ENCODE measurements at regions not wholly inside any gene's neighbourhood (a gene's known extent, or its start where the extent isn't known, plus 50 kb on each side); places are given as distances from the start of the nearest gene placed in this dataset.

DNA sequence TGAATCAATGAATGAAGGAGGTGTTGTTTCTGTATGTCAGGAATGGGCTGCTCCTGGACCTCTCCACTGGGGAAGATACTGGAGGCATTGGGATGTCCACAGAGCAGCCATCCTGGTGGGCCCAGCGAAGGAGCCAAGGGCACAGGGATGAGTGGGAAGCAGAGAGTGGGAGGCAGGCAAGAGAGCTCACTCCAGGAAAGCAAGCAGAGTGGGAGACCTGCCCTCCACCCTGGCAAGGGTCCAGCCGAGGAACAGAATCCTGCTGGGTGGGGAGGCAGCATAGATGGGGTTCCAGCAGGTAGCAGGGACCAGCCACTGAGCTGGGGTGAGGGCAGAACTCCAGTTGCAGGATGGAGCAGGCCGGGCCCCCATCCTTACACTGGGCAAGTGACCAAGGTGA lies 71.9 kb upstream of the AMZ2 start:
- Mint-ChIP-seq H3K4me1 (ENCODE audit: low read depth) (peaks cover 34% of the 10 kb centered on the region), H3K9me3 (ENCODE audit: insufficient read depth) (peaks cover 4% of the 10 kb centered on the region), H3K27me3 (ENCODE audit: low read depth) (no peaks in the 10 kb centered on the region), H3K4me3 (no peak overlapping the region), H3K27ac (peak overlapping the region; percentile 24), H3K36me3 (ENCODE audit: low read depth) (peaks cover 3% of the 10 kb centered on the region)
- DNase-seq, result no peak
- ChIA-PET POLR2A (interaction anchor here (0.6 to 1.0 kb wide), 2 partner anchors 29 to 262 kb away, joined by 3 read pairs; no protein-coding TSS in a partner anchor), CTCF (interaction anchor here (1.7 to 3.3 kb wide), 3 partner anchors 24 to 290 kb away, joined by 4 to 27 read pairs (median 13); no protein-coding TSS in a partner anchor)
- no peak for ATAC-seq

DNA sequence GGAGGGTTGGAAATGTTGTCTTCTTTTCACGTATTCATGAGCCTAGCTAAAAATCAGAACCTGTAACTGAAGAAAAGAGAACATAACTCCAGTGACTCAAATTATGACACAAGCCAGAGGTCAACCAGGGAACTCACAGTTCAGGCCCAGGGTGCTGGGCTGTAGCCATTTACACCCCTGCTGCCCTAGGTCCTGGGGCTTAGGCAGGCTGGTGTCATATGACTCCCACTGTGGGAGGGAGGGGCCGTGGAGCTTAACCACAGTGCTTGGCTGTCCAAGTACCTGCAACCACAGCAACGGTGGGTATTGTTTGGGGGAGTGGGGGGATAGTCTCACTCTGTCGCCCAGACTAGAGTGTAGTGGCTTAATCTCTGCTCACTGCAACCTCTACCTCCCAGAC lies 71.1 kb upstream of the AMZ2 start:
- POLR2A ChIA-PET, result interaction anchor here (1.0 kb wide), 1 partner anchor 261 kb away, joined by 3 read pairs; no protein-coding TSS in a partner anchor

DNA sequence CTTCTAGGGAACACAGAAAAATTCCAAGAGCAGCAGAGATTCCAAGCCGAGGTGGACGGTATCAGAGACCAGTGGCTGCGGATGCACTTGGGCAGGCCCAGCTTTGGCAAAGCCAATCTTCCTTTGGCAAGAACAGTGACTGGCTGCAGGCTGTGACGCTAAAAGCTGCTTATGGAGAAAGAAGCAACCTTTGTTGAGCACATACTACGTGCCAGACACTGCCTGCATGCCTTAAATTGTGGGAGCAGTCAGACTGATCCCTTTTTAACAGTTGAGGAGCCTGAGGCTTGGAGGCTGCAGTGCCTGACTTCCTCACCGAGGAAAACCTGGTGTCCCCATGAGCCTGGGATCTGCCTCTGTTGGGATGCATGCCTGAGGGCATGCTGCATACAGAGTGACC lies 69.0 kb upstream of the AMZ2 start:
- peaks cover 54% of the 10 kb centered on the region for H3K4me1 Mint-ChIP-seq (ENCODE audit: low read depth)
- ATAC-seq (no peak), DNase-seq (peak; percentile 18)
- no peak overlapping the region for H3K4me3 Mint-ChIP-seq
- H3K36me3 Mint-ChIP-seq (ENCODE audit: low read depth), result peaks cover 3% of the 10 kb centered on the region
- no peaks in the 10 kb centered on the region for H3K27me3 Mint-ChIP-seq (ENCODE audit: low read depth)
- H3K27ac Mint-ChIP-seq, result no peak overlapping the region
- POLR2A ChIA-PET, result no interaction called here
- peaks cover 4% of the 10 kb centered on the region for H3K9me3 Mint-ChIP-seq (ENCODE audit: insufficient read depth)
- CTCF ChIA-PET, result interaction anchor here (3.3 kb wide), 1 partner anchor 21 kb away, joined by 27 read pairs; no protein-coding TSS in a partner anchor

More for the DNA sequence above, 71.1 kb upstream of the AMZ2 start:
- ATAC-seq (no peak), DNase-seq (peak; percentile 22)
- Mint-ChIP-seq H3K36me3 (ENCODE audit: low read depth) (peaks cover 3% of the 10 kb centered on the region), H3K27me3 (ENCODE audit: low read depth) (no peaks in the 10 kb centered on the region), H3K4me1 (ENCODE audit: low read depth) (peaks cover 41% of the 10 kb centered on the region), H3K9me3 (ENCODE audit: insufficient read depth) (peaks cover 4% of the 10 kb centered on the region), H3K4me3 (no peak overlapping the region), H3K27ac (no peak overlapping the region)
- CTCF ChIA-PET, result interaction anchor here (1.7 to 3.3 kb wide), 3 partner anchors 24 to 289 kb away, joined by 4 to 27 read pairs (median 13); no protein-coding TSS in a partner anchor

DNA sequence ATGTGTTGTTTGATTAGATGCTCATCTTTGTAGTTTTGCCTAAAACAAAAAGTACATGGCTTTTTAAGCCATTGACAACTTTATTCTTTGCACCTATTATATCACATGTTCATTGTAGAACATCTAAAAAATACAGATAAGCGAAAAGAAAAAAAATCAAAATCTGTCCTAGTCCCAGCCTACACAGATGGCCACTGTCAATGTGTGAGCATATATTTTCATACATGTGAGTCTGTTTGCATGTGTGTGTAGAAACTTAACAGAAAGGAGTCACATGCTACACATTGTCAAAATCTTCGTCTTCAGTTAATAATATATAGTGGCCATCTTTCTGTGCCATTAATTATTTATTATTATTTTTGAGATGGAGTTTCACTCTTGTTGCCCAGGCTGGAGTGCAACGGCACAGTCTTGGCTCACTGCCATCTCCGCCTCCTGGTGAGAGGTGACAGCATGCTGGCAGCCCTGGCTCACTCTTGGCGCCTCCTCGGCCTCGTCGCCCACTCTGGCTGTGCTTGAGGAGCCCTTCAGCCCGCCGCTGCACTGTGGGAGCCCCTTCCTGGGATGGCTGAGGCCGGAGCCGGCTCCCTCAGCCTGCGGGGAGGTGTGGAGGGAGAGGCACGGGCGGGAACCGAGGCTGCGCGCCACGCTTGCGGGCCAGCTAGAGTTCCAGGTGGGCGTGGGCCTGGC lies 68.5 kb upstream of the AMZ2 start:
- ATAC-seq (no peak), DNase-seq (peak; percentile 17)
- no peak overlapping the region for H3K4me3 Mint-ChIP-seq
- H3K27ac Mint-ChIP-seq, result no peak overlapping the region
- ChIA-PET POLR2A (interaction anchor here (0.9 to 3.7 kb wide), 3 partner anchors 11 to 26 kb away, joined by 3 to 21 read pairs (median 11); no protein-coding TSS in a partner anchor), CTCF (interaction anchor here (0.7 to 2.7 kb wide), 3 partner anchors 21 to 113 kb away, joined by 3 to 32 read pairs (median 20); no protein-coding TSS in a partner anchor)
- peaks cover 3% of the 10 kb centered on the region for H3K36me3 Mint-ChIP-seq (ENCODE audit: low read depth)
- H3K4me1 Mint-ChIP-seq (ENCODE audit: low read depth), result peaks cover 59% of the 10 kb centered on the region
- no peaks in the 10 kb centered on the region for H3K27me3 Mint-ChIP-seq (ENCODE audit: low read depth)
- peaks cover 4% of the 10 kb centered on the region for H3K9me3 Mint-ChIP-seq (ENCODE audit: insufficient read depth)

DNA sequence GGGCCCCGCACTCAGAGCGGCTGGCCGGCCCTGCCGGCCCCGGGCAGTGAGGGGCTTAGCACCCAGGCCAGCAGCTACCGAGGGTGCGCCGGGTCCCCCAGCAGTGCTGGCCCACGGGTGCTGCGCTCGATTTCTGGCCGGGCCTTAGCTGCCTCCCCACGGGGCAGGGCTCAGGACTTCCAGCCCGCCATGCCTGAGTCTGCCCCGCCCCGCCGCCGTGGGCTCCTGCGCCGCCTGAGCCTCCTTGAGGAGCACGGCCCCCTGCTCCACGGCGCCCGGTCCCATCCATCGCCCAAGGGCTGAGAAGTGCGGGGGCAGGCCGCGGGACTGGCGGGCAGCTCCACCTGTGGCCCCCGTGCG lies 67.9 kb upstream of the AMZ2 start:
- H3K36me3 Mint-ChIP-seq (ENCODE audit: low read depth), result peaks cover 4% of the 10 kb centered on the region
- no peak for DNase-seq
- ChIA-PET CTCF (interaction anchor here (0.7 to 5.5 kb wide), 11 partner anchors 7 to 285 kb away, joined by 3 to 32 read pairs (median 5); partner anchors contain the start of genes AMZ2 and WIPI1), POLR2A (interaction anchor here (0.9 to 3.7 kb wide), 4 partner anchors 12 to 26 kb away, joined by 3 to 21 read pairs (median 10); no protein-coding TSS in a partner anchor)
- peaks cover 4% of the 10 kb centered on the region for H3K9me3 Mint-ChIP-seq (ENCODE audit: insufficient read depth)
- H3K27ac Mint-ChIP-seq, result no peak overlapping the region
- H3K27me3 Mint-ChIP-seq (ENCODE audit: low read depth), result no peaks in the 10 kb centered on the region
- H3K4me1 Mint-ChIP-seq (ENCODE audit: low read depth), result peaks cover 64% of the 10 kb centered on the region
- no peak for ATAC-seq
- no peak overlapping the region for H3K4me3 Mint-ChIP-seq

DNA sequence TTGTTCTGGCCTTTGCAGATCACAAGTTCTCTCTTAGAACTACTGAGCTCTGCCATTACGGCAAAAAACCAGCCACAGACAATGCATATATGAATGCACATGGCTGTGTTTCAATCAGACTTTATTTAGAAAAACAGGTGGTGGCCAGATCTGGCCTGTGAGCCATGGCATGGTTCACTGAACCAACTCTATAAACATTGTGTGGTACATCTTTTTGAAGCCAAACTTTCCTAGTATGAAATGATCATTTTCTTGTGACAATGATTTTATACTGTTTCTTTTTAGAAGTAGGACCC lies 65.9 kb upstream of the AMZ2 start:
- Mint-ChIP-seq H3K4me3 (peak overlapping the region; percentile 80), H3K4me1 (ENCODE audit: low read depth) (peaks cover 61% of the 10 kb centered on the region), H3K9me3 (ENCODE audit: insufficient read depth) (peaks cover 4% of the 10 kb centered on the region), H3K27ac (peak overlapping the region; percentile 30), H3K36me3 (ENCODE audit: low read depth) (peaks cover 6% of the 10 kb centered on the region), H3K27me3 (ENCODE audit: low read depth) (no peaks in the 10 kb centered on the region)
- POLR2A ChIA-PET, result interaction anchor here (1.4 to 3.7 kb wide), 3 partner anchors 14 to 66 kb away, joined by 6 to 21 read pairs (median 9); partner anchors contain the start of gene AMZ2
- ATAC-seq (no peak), DNase-seq (peak; percentile 24)
- CTCF ChIA-PET, result interaction anchor here (0.8 to 5.5 kb wide), 7 partner anchors 9 to 276 kb away, joined by 3 to 32 read pairs (median 10); partner anchors contain the start of gene WIPI1

DNA sequence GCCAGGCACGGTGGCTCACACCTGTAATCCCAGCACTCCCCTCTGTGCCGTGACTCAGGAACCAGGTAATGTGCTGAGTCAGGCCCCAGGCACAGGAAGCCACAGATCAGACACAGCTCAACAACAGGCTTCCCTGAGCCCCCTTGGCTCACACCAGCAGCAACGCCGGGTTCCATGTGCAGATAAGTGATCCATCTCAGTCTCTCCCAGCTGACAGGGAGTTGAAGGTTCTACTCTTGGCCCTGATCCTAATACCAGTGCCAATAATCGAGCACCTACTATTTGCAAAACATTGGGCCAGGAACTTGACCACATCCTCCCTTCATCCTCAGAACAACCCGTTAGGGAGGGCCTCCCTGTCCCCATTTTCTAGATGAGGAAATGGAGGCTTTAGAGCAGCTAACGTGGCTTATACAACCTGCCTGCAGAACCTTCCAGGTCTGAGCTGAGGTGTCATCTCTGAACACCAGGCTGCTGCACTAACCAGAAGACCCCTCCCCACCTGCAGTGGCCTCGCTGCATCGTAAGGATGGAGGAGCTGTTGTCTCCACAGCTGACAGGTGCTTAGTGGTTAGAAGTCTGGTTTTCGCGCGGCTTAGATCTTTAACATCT lies 64.8 kb upstream of the AMZ2 start:
- Mint-ChIP-seq H3K4me3 (peak overlapping the region; percentile 80), H3K27ac (peak overlapping the region; percentile 81), H3K27me3 (ENCODE audit: low read depth) (no peaks in the 10 kb centered on the region), H3K9me3 (ENCODE audit: insufficient read depth) (peaks cover 4% of the 10 kb centered on the region), H3K4me1 (ENCODE audit: low read depth) (peaks cover 59% of the 10 kb centered on the region), H3K36me3 (ENCODE audit: low read depth) (peaks cover 6% of the 10 kb centered on the region)
- ATAC-seq (peak; percentile 50), DNase-seq (peak; percentile 76)
- CTCF ChIA-PET, result interaction anchor here (0.9 to 6.2 kb wide), 6 partner anchors 10 to 147 kb away, joined by 3 to 82 read pairs (median 6); no protein-coding TSS in a partner anchor
- POLR2A ChIA-PET, result interaction anchor here (1.5 to 3.7 kb wide), 4 partner anchors 15 to 65 kb away, joined by 5 to 21 read pairs (median 10); partner anchors contain the start of gene AMZ2

DNA sequence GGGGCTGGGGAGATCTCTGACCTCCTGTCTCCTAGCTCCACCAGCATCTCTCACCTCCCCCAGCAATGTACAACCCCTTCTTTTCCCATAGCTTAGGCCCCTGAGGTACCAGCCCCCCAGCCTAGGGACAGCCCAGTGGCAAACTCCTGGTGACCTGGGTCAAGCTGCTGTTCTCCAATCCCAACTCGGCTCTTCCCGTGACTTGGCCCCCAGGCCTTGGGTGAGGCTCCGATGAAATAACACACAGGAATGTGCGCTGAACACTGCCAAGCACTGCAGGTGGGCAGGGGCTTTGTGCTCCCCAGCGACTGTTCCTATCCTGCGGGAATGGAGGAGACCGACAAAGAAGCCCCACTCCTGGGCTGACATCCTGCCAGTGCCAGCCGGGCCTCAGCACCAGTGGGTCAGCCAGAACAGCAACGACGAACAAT lies 63.7 kb upstream of the AMZ2 start:
- peak overlapping the region; percentile 54 for H3K4me3 Mint-ChIP-seq
- H3K4me1 Mint-ChIP-seq (ENCODE audit: low read depth), result peaks cover 58% of the 10 kb centered on the region
- POLR2A ChIA-PET, result interaction anchor here (1.3 to 2.7 kb wide), 4 partner anchors 16 to 107 kb away, joined by 4 to 10 read pairs (median 7); partner anchors contain the start of genes AMZ2, ARSG and SLC16A6
- peak overlapping the region; percentile 81 for H3K27ac Mint-ChIP-seq
- peaks cover 6% of the 10 kb centered on the region for H3K36me3 Mint-ChIP-seq (ENCODE audit: low read depth)
- CTCF ChIA-PET, result interaction anchor here (0.6 to 6.2 kb wide), 6 partner anchors 11 to 251 kb away, joined by 3 to 82 read pairs (median 4); no protein-coding TSS in a partner anchor
- H3K27me3 Mint-ChIP-seq (ENCODE audit: low read depth), result peaks cover 2% of the 10 kb centered on the region
- peaks cover 4% of the 10 kb centered on the region for H3K9me3 Mint-ChIP-seq (ENCODE audit: insufficient read depth)
- ATAC-seq (no peak), DNase-seq (peak; percentile 20)

DNA sequence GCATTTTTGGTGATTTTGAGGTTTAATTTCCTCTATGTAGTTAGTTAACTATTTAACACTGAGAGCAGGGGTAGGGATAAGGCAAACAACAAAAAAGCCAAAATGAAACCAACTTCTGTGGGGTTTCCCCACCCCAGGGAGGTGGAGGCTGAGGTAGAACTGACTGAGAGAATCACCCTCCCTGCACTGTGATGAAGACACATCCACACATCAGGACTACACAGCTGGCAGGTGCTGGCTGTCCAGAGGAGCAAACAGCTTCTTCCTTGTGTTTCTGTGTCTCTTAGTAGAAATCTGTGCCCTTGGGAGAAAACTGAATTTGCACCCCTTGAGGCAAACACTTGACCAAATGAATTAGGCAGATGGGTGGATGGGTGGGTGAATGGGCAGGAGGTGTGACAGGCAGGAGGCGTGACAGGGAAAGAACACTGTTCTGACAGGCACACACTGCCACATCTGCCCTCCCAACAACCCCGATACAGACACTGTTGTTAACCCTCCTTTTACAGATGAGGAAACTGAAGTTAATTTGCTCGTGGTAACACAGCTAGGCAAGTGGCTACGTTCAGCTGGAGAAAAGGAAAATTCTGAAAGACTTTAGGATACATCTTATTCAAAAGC lies 62.9 kb upstream of the AMZ2 start:
- peak overlapping the region; percentile 54 for H3K4me3 Mint-ChIP-seq
- peaks cover 2% of the 10 kb centered on the region for H3K27me3 Mint-ChIP-seq (ENCODE audit: low read depth)
- DNase-seq (peak; percentile 78), ATAC-seq (peak; percentile 76)
- H3K9me3 Mint-ChIP-seq (ENCODE audit: insufficient read depth), result peaks cover 4% of the 10 kb centered on the region
- H3K27ac Mint-ChIP-seq, result peak overlapping the region; percentile 81
- peaks cover 56% of the 10 kb centered on the region for H3K4me1 Mint-ChIP-seq (ENCODE audit: low read depth)
- ChIA-PET POLR2A (interaction anchor here (1.3 to 2.0 kb wide), 5 partner anchors 11 to 275 kb away, joined by 3 to 6 read pairs (median 4); partner anchors contain the start of genes ARSG and SLC16A6), CTCF (interaction anchor here (0.6 to 6.2 kb wide), 8 partner anchors 10 to 251 kb away, joined by 3 to 82 read pairs (median 5); no protein-coding TSS in a partner anchor)
- peaks cover 6% of the 10 kb centered on the region for H3K36me3 Mint-ChIP-seq (ENCODE audit: low read depth)

DNA sequence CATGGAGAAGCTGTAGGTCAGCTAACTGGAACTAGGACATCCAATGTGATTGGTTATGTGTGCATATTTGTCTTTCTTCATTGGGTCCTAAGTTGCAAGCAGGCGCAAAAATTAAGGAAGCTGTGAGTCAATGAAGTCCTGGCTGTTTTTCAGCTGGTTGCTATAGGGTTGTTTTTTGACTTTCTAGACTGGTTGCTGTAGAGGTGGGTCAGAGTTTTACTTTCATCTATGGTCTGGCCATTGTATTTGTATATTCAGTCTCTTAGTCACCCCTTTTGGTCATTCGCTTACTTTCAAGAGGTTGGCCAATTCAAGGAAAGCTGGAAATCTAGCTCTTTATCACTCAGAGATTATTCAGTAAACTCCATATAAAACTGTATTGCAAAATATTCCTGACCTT lies 62.0 kb upstream of the AMZ2 start:
- Mint-ChIP-seq H3K27ac (no peak overlapping the region), H3K4me1 (ENCODE audit: low read depth) (peaks cover 49% of the 10 kb centered on the region), H3K9me3 (ENCODE audit: insufficient read depth) (no peaks in the 10 kb centered on the region), H3K27me3 (ENCODE audit: low read depth) (peaks cover 2% of the 10 kb centered on the region), H3K4me3 (no peak overlapping the region), H3K36me3 (ENCODE audit: low read depth) (peaks cover 4% of the 10 kb centered on the region)
- DNase-seq, result peak; percentile 18
- CTCF ChIA-PET, result interaction anchor here (1.1 to 6.2 kb wide), 5 partner anchors 10 to 61 kb away, joined by 3 to 82 read pairs (median 7); no protein-coding TSS in a partner anchor
- POLR2A ChIA-PET, result interaction anchor here (1.2 to 2.0 kb wide), 5 partner anchors 10 to 274 kb away, joined by 3 to 6 read pairs (median 4); no protein-coding TSS in a partner anchor
- ATAC-seq, result no peak

DNA sequence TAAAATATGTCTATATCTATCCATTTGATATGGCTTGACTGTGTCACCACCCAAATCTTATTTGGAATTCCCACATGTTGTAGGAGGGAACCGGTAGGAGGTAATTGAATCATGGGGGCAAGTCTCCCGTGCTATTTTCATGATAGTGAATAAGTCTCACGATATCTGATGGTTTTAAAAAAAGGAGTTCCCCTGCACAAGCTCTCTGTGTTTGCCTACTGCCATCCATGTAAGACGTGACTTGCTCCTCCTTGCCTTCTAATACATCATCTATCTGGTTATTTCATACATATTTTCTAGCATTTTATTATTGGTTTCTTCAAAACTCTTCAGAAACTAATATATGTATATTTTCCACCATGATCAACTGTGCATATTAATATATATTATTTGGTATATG lies 57.3 kb upstream of the AMZ2 start:
- no peak overlapping the region for H3K27ac Mint-ChIP-seq
- ATAC-seq, result no peak
- CTCF ChIA-PET, result interaction anchor here (1.1 to 2.6 kb wide), 2 partner anchors 10 to 18 kb away, joined by 3 to 9 read pairs; no protein-coding TSS in a partner anchor
- peaks cover 26% of the 10 kb centered on the region for H3K27me3 Mint-ChIP-seq (ENCODE audit: low read depth)
- no peak overlapping the region for H3K4me3 Mint-ChIP-seq
- H3K36me3 Mint-ChIP-seq (ENCODE audit: low read depth), result no peaks in the 10 kb centered on the region
- peaks cover 9% of the 10 kb centered on the region for H3K4me1 Mint-ChIP-seq (ENCODE audit: low read depth)
- DNase-seq, result no peak
- POLR2A ChIA-PET, result no interaction called here
- no peaks in the 10 kb centered on the region for H3K9me3 Mint-ChIP-seq (ENCODE audit: insufficient read depth)

Data from activated CD8-positive, alpha-beta T cell treated with anti-CD3 and anti-CD28 coated beads, Interleukin-2, amount 10 ng/mL, durations not matched to agents 7 days and 5 days (primary cell).